H1 (cell line): ENCODE measurements at regions not wholly inside any gene's neighbourhood (a gene's known extent, or its start where the extent isn't known, plus 50 kb on each side); places are given as distances from the start of the nearest gene placed in this dataset.

Source experiments
- CBX8 ChIP-seq: fragments of 300-800, 300-1000 bp; sonication (generic); IDR thresholded peaks from 2 replicates; pipeline ENCODE4 v1.7.1; 2016; ENCODE audit warnings: low read depth, low read length, borderline replicate concordance
- CREB1 ChIP-seq: IDR thresholded peaks from 2 replicates; pipeline ENCODE4 v1.6.1; 2012; ENCODE audit warnings: inconsistent platforms
- EP300 ChIP-seq, 2 experiments: IDR thresholded peaks; 1 replicate in 1 of 2; 2 replicates in 1 of 2; pipeline ENCODE4 v1.6.1; 2011 to 2012; ENCODE audit warnings: low read depth in 2 of 2, low read length in 2 of 2, mild to moderate bottlenecking in 2 of 2, borderline replicate concordance in 1 of 2, inconsistent platforms in 1 of 2, moderate library complexity in 1 of 2
- EZH2 ChIP-seq: fragments of 200-600 bp; sonication (generic); IDR thresholded peaks from 2 replicates; pipeline ENCODE4 v1.7.1; 2012; ENCODE audit warnings: low read depth, mild to moderate bottlenecking, moderate library complexity, low read length, inconsistent platforms; ENCODE audit not compliant: severe bottlenecking
- HDAC6 ChIP-seq: IDR thresholded peaks from one replicate; pipeline ENCODE4 v1.7.1; 2012; ENCODE audit warnings: low read depth, mild to moderate bottlenecking, inconsistent platforms, low read length, moderate library complexity
- KDM5A ChIP-seq: fragments of 200-600 bp; IDR thresholded peaks from 2 replicates; pipeline ENCODE4 v1.7.1; 2012; ENCODE audit warnings: mild to moderate bottlenecking, low read length, inconsistent platforms, mixed read lengths
- POLR2A ChIP-seq, 2 experiments: IDR thresholded peaks; 1 replicate in 1 of 2; 2 replicates in 1 of 2; pipeline ENCODE4 v1.6.1; 2011; ENCODE audit warnings: low read depth in 2 of 2, low read length in 2 of 2, mild to moderate bottlenecking in 2 of 2; ENCODE audit errors: control extremely low read depth in 1 of 2
- TF ChIP-seq, protein P1 (sequence below), 3 experiments: IDR thresholded peaks; 1 replicate in 2 of 3; 2 replicates in 1 of 3; pipeline versions ENCODE4 v1.5.1 to v1.6.1; 2011; ENCODE audit warnings: low read length in 3 of 3, mild to moderate bottlenecking in 3 of 3, inconsistent platforms in 2 of 3, low read depth in 1 of 3, moderate library complexity in 1 of 3; ENCODE audit not compliant: insufficient read depth in 1 of 3; ENCODE audit errors: control extremely low read depth in 1 of 3

DNA sequence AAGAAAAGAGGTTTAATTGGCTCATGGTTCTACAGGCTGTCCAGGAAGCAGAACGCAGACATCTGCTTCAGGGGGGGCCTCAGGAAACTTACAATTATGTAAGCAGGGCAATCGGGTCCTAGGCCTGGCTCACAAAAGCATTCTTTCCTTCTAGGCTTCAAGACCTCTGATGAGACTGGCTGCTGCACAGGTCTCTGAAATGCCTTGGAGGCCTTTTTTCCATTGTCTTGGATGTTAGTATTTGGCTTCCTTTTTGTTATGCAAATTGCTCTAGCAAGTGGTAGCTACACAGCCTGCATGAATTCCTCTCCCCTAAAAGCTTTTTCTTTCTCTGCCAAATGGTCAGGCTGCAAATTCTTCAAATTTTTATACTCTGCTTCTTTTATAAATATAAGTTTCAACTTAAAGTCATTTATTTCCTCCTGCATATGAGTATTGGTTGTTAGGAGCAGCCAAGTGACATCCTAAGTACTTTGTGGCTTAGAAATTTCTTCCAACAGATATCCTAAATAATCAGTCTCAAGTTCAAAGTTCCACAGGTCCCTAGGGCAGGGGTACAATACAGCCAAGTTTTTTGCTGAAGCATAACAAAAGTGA, 83.1 kb upstream of the SEMA3A start:
- no peak for TF ChIP-seq POLR2A (IDR thresholded peaks at IDR 0.05; ENCODE audit: control extremely low read depth in 1 of 2, low read depth in 2 of 2, low read length in 2 of 2)
- TF ChIP-seq, protein P1, sequence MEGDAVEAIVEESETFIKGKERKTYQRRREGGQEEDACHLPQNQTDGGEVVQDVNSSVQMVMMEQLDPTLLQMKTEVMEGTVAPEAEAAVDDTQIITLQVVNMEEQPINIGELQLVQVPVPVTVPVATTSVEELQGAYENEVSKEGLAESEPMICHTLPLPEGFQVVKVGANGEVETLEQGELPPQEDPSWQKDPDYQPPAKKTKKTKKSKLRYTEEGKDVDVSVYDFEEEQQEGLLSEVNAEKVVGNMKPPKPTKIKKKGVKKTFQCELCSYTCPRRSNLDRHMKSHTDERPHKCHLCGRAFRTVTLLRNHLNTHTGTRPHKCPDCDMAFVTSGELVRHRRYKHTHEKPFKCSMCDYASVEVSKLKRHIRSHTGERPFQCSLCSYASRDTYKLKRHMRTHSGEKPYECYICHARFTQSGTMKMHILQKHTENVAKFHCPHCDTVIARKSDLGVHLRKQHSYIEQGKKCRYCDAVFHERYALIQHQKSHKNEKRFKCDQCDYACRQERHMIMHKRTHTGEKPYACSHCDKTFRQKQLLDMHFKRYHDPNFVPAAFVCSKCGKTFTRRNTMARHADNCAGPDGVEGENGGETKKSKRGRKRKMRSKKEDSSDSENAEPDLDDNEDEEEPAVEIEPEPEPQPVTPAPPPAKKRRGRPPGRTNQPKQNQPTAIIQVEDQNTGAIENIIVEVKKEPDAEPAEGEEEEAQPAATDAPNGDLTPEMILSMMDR (IDR thresholded peaks at IDR 0.05; ENCODE audit: control extremely low read depth in 1 of 3, insufficient read depth in 1 of 3, low read depth in 1 of 3, low read length in 3 of 3): no peak
- no peak for TF ChIP-seq HDAC6
- TF ChIP-seq EZH2: no peak
- TF ChIP-seq EP300 (IDR thresholded peaks at IDR 0.05; ENCODE audit: borderline replicate concordance in 1 of 2, low read depth in 2 of 2, low read length in 2 of 2): peak in 1 of 2 experiments; percentile 67; a peak in 1 of 3 replicates
- no peak for TF ChIP-seq CBX8
- no peak for TF ChIP-seq CREB1
- TF ChIP-seq KDM5A: no peak
